ENCODE measurements at regions not wholly inside any gene's neighbourhood (a gene's known extent, or its start where the extent isn't known, plus 50 kb on each side); places are given as distances from the start of the nearest gene placed in this dataset.

- no peak for TF ChIP-seq ZNF565 (CRISPR knock-in tag; conservative IDR thresholded peaks at IDR 0.05; ENCODE audit: low read depth)
- no peak for TF ChIP-seq ZFP3 (CRISPR knock-in tag; IDR thresholded peaks at IDR 0.05)
- TF ChIP-seq CREB5 (CRISPR knock-in tag; IDR thresholded peaks at IDR 0.05; ENCODE audit: low read depth): no peak
- TF ChIP-seq ISL1 (CRISPR knock-in tag; IDR thresholded peaks at IDR 0.05): no peak
- TF ChIP-seq PPARA (CRISPR knock-in tag; IDR thresholded peaks at IDR 0.05; ENCODE audit: borderline replicate concordance): no peak
- TF ChIP-seq SNAI2 (CRISPR knock-in tag; IDR thresholded peaks at IDR 0.05): no peak
Observed at GRCh38 chr5:175257128-175257846, 186.7 kb downstream of the DRD1 start (continued).

DNA sequence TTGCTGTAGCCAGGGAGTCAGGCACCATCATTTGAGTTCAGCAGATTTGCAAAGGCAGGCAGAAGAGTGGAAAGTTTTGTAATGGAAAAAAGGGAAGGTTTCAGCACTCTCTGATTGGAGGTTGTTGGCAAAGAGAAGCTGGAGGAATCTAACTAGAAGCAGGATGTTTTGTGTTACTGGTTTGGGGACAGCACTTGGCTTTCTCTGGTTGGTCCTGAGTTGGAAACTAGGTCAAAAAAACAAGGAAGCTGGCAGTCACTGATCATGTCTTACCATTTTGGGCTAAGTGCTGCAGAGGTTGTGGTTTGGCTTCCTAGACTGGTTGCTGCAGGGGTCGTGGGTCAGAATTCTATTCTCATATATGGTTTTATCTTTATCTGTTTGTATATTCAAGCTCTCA is 189.8 kb downstream of the DRD1 start:
- TF ChIP-seq POU6F1 (CRISPR knock-in tag; IDR thresholded peaks at IDR 0.05; ENCODE audit: borderline replicate concordance, low read depth) (no peak), ZNF70 (CRISPR knock-in tag; IDR thresholded peaks at IDR 0.05) (no peak), SNAI2 (CRISPR knock-in tag; IDR thresholded peaks at IDR 0.05) (no peak), ZFP3 (CRISPR knock-in tag; IDR thresholded peaks at IDR 0.05) (no peak), ISL1 (CRISPR knock-in tag; IDR thresholded peaks at IDR 0.05) (no peak), ZNF8 (CRISPR knock-in tag; IDR thresholded peaks at IDR 0.05) (no peak), GLIS3 (CRISPR knock-in tag; IDR thresholded peaks at IDR 0.05) (no peak), ARNTL (CRISPR knock-in tag; IDR thresholded peaks at IDR 0.05; ENCODE audit: borderline replicate concordance, low read depth) (no peak), OSR1 (CRISPR knock-in tag; IDR thresholded peaks at IDR 0.05) (no peak), CREB5 (CRISPR knock-in tag; IDR thresholded peaks at IDR 0.05; ENCODE audit: low read depth) (no peak), ZC3H10 (CRISPR knock-in tag; IDR thresholded peaks at IDR 0.05) (no peak), TSHZ2 (CRISPR knock-in tag; IDR thresholded peaks at IDR 0.05) (no peak), TCF4 (CRISPR knock-in tag; IDR thresholded peaks at IDR 0.05; ENCODE audit: borderline replicate concordance) (no peak), TOX (CRISPR knock-in tag; IDR thresholded peaks at IDR 0.05; ENCODE audit: borderline replicate concordance) (no peak), BACH2 (CRISPR knock-in tag; IDR thresholded peaks at IDR 0.05; ENCODE audit: borderline replicate concordance) (no peak), ESRRG (CRISPR knock-in tag; IDR thresholded peaks at IDR 0.05) (no peak), ZNF565 (CRISPR knock-in tag; conservative IDR thresholded peaks at IDR 0.05; ENCODE audit: low read depth) (no peak)
- TF ChIP-seq, protein P1, sequence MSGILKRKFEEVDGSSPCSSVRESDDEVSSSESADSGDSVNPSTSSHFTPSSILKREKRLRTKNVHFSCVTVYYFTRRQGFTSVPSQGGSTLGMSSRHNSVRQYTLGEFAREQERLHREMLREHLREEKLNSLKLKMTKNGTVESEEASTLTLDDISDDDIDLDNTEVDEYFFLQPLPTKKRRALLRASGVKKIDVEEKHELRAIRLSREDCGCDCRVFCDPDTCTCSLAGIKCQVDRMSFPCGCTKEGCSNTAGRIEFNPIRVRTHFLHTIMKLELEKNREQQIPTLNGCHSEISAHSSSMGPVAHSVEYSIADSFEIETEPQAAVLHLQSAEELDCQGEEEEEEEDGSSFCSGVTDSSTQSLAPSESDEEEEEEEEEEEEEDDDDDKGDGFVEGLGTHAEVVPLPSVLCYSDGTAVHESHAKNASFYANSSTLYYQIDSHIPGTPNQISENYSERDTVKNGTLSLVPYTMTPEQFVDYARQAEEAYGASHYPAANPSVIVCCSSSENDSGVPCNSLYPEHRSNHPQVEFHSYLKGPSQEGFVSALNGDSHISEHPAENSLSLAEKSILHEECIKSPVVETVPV (CRISPR knock-in tag; IDR thresholded peaks at IDR 0.05): no peak
- peak; percentile 46 for ATAC-seq

DNA sequence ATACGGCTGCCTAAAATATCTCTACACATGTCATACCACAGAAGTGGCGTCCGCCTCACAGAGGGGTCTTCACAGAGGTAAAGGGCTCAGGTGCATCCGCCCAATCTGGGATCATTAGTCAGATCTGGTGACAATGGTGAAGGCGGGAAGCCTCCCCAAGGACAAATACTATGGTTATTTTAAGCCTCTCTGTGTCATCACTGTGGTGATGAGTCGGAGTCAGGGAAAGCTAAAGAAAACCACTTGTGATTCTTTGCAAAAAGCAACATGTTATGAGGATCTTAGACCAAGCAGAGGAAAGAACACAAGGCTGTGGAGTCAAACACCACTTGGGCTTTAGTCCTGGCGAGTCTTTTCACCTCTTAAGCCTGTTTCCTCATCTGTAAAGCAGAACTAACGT is 190.4 kb downstream of the DRD1 start:
- TF ChIP-seq POU6F1 (CRISPR knock-in tag; IDR thresholded peaks at IDR 0.05; ENCODE audit: borderline replicate concordance, low read depth) (no peak), TOX (CRISPR knock-in tag; IDR thresholded peaks at IDR 0.05; ENCODE audit: borderline replicate concordance) (no peak), ZNF8 (CRISPR knock-in tag; IDR thresholded peaks at IDR 0.05) (no peak), ARNTL (CRISPR knock-in tag; IDR thresholded peaks at IDR 0.05; ENCODE audit: borderline replicate concordance, low read depth) (no peak), PATZ1 (CRISPR knock-in tag; IDR thresholded peaks at IDR 0.05; ENCODE audit: borderline replicate concordance) (no peak)
- ATAC-seq: peak; percentile 41; the same call in 2 of the 3 replicates
